GM18505 (cell line): ENCODE measurements at regions not wholly inside any gene's neighbourhood (a gene's known extent, or its start where the extent isn't known, plus 50 kb on each side); places are given as distances from the start of the nearest gene placed in this dataset.

ENCODE experiments used
- ATAC-seq: cut with Tn5 transposase; IDR thresholded peaks from one replicate; pipeline ENCODE4 v1.9.1; 2021; ENCODE audit not compliant: unreplicated experiment
- POLR2A ChIP-seq: IDR thresholded peaks from 4 replicates; pipeline ENCODE4 v1.6.1; 2011; ENCODE audit warnings: borderline replicate concordance; ENCODE audit not compliant: insufficient read depth, insufficient read length; ENCODE audit errors: extremely low read depth

- no peak for ATAC-seq
- no peak for TF ChIP-seq POLR2A
Observed at GRCh38 chr6:23561732-23562131, 564.3 kb upstream of the NRSN1 start.

GRCh38 chr6:23562554-23562953, 563.5 kb upstream of the NRSN1 start:
- ATAC-seq: no peak
- TF ChIP-seq POLR2A: no peak

GRCh38 chr6:23563323-23563722, 562.7 kb upstream of the NRSN1 start:
- ATAC-seq: no peak
- no peak for TF ChIP-seq POLR2A

DNA sequence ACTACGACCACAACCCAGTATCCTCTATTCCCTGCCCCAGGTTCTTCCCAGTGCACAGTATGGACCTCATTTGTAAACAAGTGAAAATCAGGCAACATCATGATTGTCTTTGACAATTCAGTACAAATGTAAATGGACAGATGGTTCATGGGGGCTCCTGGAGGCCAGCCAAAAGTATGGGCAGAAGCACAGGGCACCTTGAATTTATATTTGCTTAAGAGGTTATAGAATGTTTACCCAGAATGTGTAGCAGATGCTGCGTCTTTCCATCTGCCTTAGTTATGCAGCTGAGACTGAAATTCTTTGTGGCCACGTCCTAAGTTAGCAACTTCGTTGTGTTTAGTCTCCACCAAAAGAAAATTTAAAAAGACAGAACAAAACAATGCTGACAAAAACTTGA, 559.6 kb upstream of the NRSN1 start:
- ATAC-seq: no peak

DNA sequence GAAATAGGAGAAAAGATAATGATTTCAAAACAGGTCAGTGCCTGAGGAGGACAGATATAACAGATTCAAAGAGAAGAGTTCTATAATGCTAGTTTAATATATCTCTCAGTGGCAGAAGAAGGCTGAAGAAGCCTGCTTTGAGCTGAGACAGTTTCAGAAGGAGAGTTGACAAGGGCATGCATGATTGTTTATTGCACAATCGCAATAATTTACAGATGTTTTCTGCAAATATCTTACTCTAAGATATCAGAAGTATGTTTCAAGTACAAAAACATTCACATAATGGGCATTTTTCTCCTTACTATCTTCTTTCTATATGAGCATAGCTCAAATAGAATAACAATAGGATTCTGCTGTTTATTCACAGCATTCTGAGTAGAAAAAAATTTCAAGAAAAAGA, 557.7 kb upstream of the NRSN1 start:
- no peak for TF ChIP-seq POLR2A
- ATAC-seq: no peak

More for the DNA sequence above, 559.6 kb upstream of the NRSN1 start:
- no peak for TF ChIP-seq POLR2A

- ATAC-seq: no peak
- no peak for TF ChIP-seq POLR2A
Observed at GRCh38 chr6:23584134-23584763, 541.8 kb upstream of the NRSN1 start.

DNA sequence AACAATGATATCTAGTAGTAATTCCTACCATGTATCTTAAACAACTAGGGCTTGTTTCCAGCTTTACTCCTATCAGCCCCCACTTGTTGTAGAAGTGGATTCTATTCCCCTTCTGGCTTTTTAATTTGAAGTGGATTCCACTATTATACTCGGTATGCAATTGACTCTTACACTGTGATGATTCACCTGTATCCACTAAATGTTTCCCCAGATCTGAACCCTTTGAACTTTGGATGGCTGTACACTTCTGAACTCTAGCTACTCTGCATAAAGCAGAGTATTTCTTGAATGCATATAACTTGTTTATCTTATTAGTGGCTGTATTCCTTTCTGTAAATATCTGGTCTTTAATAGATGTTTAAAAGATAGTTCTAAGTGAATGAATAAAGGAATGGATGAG, 538.4 kb upstream of the NRSN1 start:
- TF ChIP-seq POLR2A: no peak
- ATAC-seq: no peak

GRCh38 chr6:23589811-23590210, 536.2 kb upstream of the NRSN1 start:
- ATAC-seq: no peak
- no peak for TF ChIP-seq POLR2A

DNA sequence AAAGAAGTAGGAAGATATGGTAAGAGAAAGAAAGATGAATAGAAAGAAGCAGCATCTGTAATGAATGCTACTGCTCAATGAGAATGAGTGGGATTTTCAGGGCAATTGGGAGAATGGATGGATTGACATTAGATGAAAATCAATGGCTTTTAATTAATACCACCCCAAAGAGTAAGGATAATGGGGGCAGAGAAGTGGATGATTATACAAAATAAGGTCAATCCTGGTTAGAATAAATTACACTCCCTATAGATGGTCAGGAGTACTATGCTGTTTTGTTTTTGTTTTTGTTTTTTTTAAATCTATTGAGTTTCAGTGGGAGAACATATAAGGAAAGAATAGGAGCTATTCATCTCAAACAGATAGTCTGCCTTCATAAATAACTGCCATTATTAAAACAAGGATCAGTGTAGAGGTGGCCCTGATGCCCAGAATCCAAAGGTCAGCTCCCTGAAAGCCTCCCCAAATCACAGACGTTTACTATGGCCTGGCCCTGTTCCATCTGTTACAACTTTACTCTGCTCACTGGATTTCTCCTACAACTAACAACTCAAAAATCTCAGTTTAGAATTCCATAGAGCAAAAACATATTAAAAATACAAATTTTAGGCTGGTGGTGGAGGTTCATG, 535.4 kb upstream of the NRSN1 start:
- ATAC-seq: no peak
- no peak for TF ChIP-seq POLR2A

DNA sequence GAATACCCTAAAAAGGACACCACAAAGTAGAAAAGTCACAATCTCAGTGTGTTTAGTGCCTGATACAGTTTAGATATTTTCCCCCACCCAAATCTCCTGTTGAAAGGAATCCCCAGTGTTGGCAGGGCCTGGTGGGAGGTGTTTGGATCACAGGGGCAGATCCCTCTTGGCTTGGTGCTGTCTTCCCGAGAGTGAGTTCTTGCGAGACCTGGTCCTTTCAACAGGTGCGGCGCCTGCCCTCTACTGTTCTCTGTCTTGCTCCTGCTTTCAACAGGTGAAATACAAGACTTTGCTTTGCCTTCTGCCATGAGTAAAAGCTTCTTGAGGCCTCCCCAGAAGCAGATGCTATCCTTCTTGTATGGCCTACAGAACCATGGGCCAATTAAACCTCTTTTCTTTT, 534.3 kb upstream of the NRSN1 start:
- TF ChIP-seq POLR2A: no peak
- ATAC-seq: no peak

DNA sequence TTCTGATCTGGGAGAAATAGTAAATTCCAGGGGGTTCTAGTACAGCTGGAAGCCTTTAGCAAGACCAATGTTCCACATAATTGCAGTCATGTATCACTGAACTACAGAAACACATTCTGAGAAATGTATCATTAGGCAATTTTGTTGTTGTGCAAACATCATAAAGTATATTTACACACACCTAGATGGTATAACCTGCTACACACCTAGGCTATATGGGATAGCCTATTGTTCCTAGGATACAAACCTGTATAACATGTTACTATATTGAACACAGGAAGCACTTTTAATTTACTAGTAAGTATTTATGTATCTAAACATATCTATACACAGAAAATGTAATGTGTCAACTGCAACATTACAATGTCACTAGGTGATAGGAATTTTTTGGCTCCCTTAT, 525.9 kb upstream of the NRSN1 start:
- TF ChIP-seq POLR2A: no peak
- no peak for ATAC-seq

DNA sequence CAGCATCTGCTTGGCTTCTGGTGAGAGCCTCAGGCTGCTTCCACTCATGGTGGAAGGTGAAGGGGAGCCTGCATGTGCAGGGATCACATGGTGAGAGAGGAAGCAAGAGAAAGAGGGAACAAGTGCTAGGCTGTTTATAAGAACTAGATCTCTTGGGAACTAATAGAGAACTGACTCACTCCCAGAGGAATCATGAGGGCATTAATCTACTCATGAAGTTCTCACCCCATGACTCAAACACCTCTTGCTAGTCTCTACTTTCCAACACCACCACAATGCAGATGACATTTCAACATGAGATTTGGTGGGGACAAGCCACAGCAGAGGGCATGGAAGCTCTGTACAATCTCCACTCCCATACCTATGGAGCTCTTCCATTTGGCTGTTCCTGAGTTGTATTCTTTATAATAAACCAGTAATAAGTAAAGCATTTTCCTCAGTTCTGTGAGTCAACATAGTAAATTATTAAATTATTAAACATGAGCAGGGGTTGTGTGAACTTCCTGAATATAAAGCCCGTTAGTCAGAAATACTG, 524.1 kb upstream of the NRSN1 start:
- no peak for ATAC-seq
- TF ChIP-seq POLR2A: no peak

GRCh38 chr6:23608931-23609435, 517.0 kb upstream of the NRSN1 start:
- no peak for ATAC-seq
- no peak for TF ChIP-seq POLR2A

DNA sequence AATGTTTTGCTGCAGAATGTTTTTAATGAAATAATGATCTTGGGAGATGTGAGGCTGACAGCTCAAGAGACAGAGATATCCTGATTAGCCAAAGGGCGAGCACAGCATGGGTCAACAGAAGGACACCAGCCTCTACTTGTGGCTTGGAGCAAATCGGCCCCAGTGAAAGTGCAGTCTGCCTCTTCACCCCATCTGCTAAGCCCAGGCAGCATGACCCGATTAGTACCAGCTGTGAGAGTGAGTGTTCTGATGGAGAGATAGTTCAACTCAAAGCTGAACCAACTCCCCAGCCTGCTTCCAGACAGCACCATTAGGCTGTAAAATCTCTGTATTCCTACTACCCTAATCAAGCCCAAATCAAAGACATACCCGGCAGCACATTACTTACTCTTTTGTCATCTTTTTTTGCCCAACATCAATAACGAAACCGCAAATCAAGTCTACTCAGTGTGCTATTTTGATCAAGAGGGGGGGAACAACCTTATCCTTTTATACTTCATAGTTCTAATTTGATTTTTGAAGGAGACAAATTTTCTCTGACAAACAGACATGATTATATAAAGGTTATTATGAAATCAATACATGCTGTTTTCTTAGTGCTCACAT, 514.1 kb upstream of the NRSN1 start:
- TF ChIP-seq POLR2A: no peak
- ATAC-seq: no peak

- no peak for TF ChIP-seq POLR2A
- ATAC-seq: no peak
Observed at GRCh38 chr6:23618366-23618765, 507.6 kb upstream of the NRSN1 start.

DNA sequence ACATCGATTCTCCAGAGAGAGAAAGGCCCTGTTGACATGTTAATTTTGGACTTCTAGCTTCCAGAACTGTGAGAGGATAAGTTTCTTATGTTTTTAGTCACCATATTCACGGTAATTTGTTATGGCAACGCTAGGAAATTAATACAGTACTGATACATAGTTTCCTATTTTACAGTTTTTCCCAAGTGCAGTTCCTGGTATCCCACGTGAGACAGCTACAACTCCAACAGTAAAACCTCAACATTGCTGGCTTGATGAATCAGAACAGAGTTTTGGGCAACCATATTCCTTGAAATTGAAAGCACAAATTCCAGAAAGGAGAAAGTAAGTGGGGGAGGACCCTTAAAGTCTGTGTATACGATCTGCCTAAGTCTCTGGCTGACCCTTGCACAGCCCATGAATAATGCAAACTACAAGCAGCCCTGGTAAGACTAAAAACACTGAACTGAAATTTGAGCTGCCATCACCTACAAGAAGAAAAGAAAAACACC, 505.1 kb upstream of the NRSN1 start:
- no peak for ATAC-seq
- no peak for TF ChIP-seq POLR2A
